ENCODE measurements at regions not wholly inside any gene's neighbourhood (a gene's known extent, or its start where the extent isn't known, plus 50 kb on each side); places are given as distances from the start of the nearest gene placed in this dataset.

DNA sequence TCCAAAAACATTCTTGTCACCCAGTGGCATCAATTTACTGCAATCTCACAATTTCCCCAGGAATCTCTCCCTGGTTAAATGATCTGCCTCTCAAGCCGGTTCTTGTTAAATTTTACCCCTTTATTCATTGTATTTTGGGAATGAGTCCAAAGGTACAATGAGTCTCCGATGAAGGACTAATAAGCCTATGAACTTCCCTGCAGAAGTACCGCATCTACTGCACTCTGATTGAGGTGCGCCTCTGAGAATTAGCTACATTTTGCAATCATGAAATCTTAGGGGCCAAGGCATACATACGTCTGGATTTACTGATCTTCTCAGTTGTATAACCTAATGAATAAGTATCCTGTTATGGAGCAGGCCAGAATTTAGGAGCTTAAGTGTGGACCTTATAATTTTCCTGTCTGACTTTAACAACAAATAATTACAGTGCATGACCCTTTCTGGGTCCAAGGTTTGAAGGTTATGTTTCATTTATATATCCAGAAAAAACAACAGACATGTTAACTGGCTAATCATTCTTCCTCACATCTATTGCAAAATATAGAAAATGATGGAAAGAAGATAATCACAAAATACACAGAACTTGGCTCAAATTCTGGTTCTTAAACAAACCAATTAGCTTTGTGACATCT is 261.8 kb upstream of the NRXN1 start:
- Histone ChIP-seq H3K27ac (no peak overlapping the region), H3K9me3 (no peaks in the 10 kb centered on the region), H3K4me3 (ENCODE audit: low read depth in 1 of 2, low read length in 1 of 2) (no peak overlapping the region), H3K4me1 (ENCODE audit: control insufficient read depth in 1 of 2, insufficient read depth in 1 of 2, low read depth in 1 of 2, low read length in 1 of 2) (no peaks in the 10 kb centered on the region), H3K27me3 (no peaks in the 10 kb centered on the region), H3K36me3 (no peaks in the 10 kb centered on the region)
- TF ChIP-seq, protein P1, sequence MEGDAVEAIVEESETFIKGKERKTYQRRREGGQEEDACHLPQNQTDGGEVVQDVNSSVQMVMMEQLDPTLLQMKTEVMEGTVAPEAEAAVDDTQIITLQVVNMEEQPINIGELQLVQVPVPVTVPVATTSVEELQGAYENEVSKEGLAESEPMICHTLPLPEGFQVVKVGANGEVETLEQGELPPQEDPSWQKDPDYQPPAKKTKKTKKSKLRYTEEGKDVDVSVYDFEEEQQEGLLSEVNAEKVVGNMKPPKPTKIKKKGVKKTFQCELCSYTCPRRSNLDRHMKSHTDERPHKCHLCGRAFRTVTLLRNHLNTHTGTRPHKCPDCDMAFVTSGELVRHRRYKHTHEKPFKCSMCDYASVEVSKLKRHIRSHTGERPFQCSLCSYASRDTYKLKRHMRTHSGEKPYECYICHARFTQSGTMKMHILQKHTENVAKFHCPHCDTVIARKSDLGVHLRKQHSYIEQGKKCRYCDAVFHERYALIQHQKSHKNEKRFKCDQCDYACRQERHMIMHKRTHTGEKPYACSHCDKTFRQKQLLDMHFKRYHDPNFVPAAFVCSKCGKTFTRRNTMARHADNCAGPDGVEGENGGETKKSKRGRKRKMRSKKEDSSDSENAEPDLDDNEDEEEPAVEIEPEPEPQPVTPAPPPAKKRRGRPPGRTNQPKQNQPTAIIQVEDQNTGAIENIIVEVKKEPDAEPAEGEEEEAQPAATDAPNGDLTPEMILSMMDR (IDR thresholded peaks at IDR 0.05), result no peak

DNA sequence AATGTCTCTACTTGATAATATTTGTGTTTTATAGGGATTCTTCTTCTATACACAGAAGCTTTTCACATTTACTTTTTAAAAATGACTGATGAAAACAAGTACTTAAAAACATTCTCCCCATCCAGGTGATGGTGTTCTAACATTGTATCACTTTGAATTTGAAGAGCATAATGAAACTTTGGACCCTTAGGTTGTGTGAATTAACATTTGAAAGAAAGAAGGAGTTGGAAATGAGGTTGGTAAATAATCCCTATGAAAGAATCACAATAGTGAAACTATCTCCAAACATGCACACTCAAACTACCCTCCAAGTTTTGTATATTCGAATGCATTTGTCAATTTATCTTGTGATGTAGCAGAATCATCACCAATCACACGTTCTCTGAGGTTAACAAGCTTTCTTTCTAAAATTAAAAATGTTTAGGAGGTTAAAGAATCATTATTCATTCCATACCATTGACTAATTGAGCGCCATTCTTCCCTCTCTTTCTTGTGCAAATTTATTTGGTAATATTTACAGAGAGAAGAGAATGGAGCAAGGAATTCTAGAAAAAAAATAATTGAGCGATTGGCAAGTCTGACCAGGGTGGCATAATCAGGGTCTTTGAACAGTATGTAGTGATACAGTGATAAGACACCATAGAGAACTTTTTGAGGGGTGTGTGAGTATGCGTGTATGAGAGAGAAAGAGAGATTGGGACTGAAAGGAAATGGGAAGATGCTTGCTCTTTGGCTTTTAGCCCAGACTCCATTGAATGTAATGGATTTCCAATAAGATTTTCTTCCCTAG is 260.0 kb upstream of the NRXN1 start:
- Histone ChIP-seq H3K4me3 (ENCODE audit: low read depth in 1 of 2, low read length in 1 of 2) (no peak overlapping the region), H3K27me3 (no peaks in the 10 kb centered on the region), H3K27ac (no peak overlapping the region), H3K4me1 (ENCODE audit: control insufficient read depth in 1 of 2, insufficient read depth in 1 of 2, low read depth in 1 of 2, low read length in 1 of 2) (no peaks in the 10 kb centered on the region), H3K36me3 (no peaks in the 10 kb centered on the region), H3K9me3 (no peaks in the 10 kb centered on the region)
- TF ChIP-seq, protein P1 (IDR thresholded peaks at IDR 0.05), result no peak

- Histone ChIP-seq H3K4me1 (ENCODE audit: control insufficient read depth in 1 of 2, insufficient read depth in 1 of 2, low read depth in 1 of 2, low read length in 1 of 2) (no peaks in the 10 kb centered on the region), H3K27ac (no peak overlapping the region), H3K27me3 (no peaks in the 10 kb centered on the region), H3K9me3 (no peaks in the 10 kb centered on the region), H3K4me3 (ENCODE audit: low read depth in 1 of 2, low read length in 1 of 2) (no peak overlapping the region), H3K36me3 (no peaks in the 10 kb centered on the region)
- TF ChIP-seq, protein P1 (IDR thresholded peaks at IDR 0.05), result no peak
Measured at GRCh38 chr2:51290725-51291124, 258.8 kb upstream of the NRXN1 start.

DNA sequence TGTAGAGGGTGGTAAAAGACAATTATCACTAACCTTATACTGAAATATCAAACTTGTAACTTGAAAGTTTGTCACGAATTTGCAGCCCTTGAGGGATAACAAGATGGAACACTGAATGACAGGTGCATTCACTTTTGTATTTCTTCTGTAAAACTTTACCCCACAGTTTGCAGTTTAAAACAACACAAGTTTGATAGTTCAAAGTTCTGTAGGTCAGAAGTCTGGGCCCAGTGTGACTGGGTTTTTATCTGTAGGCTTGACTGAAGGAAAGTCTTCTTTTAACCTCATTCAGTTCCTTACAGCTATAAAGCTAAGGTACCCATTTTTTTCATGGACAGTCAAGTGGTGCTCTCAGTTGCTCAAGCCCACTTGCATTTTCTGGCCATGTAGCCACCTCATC is 257.1 kb upstream of the NRXN1 start:
- TF ChIP-seq, protein P1 (IDR thresholded peaks at IDR 0.05), result no peak
- H3K4me3 ChIP-seq (ENCODE audit: low read depth in 1 of 2, low read length in 1 of 2), result no peak overlapping the region
- H3K27me3 ChIP-seq, result no peaks in the 10 kb centered on the region
- no peaks in the 10 kb centered on the region for H3K4me1 ChIP-seq (ENCODE audit: control insufficient read depth in 1 of 2, insufficient read depth in 1 of 2, low read depth in 1 of 2, low read length in 1 of 2)
- no peaks in the 10 kb centered on the region for H3K36me3 ChIP-seq
- H3K27ac ChIP-seq, result no peak overlapping the region
- H3K9me3 ChIP-seq, result no peaks in the 10 kb centered on the region

- H3K4me1 ChIP-seq (ENCODE audit: control insufficient read depth in 1 of 2, insufficient read depth in 1 of 2, low read depth in 1 of 2, low read length in 1 of 2), result no peaks in the 10 kb centered on the region
- no peaks in the 10 kb centered on the region for H3K36me3 ChIP-seq
- TF ChIP-seq, protein P1 (IDR thresholded peaks at IDR 0.05), result no peak
- no peaks in the 10 kb centered on the region for H3K9me3 ChIP-seq
- H3K4me3 ChIP-seq (ENCODE audit: low read depth in 1 of 2, low read length in 1 of 2), result no peak overlapping the region
- H3K27ac ChIP-seq, result no peak overlapping the region
- no peaks in the 10 kb centered on the region for H3K27me3 ChIP-seq
Measured at GRCh38 chr2:51268191-51268590, 236.3 kb upstream of the NRXN1 start.
